ENCODE measurements at regions not wholly inside any gene's neighbourhood (a gene's known extent, or its start where the extent isn't known, plus 50 kb on each side); places are given as distances from the start of the nearest gene placed in this dataset.

DNA sequence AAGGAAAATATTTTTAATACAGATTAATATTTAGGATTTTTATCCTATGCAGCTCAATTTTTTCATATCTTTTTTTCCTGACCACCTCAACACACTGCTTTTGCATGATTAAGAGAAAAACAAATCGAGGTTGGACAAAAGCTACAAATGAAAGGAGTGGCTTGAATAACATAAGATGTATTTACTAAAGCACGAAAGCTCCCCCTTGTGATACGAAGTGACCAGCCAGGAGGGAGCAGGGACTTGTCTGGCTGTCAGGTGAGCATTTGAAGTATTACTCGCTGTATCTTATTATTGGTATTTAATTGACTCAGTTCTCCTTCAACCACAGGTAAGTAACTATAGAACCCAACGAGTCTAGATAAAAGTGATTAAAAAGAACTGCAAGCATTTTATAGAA lies 265.2 kb upstream of the PHF14 start:
- TF ChIP-seq, protein P1, sequence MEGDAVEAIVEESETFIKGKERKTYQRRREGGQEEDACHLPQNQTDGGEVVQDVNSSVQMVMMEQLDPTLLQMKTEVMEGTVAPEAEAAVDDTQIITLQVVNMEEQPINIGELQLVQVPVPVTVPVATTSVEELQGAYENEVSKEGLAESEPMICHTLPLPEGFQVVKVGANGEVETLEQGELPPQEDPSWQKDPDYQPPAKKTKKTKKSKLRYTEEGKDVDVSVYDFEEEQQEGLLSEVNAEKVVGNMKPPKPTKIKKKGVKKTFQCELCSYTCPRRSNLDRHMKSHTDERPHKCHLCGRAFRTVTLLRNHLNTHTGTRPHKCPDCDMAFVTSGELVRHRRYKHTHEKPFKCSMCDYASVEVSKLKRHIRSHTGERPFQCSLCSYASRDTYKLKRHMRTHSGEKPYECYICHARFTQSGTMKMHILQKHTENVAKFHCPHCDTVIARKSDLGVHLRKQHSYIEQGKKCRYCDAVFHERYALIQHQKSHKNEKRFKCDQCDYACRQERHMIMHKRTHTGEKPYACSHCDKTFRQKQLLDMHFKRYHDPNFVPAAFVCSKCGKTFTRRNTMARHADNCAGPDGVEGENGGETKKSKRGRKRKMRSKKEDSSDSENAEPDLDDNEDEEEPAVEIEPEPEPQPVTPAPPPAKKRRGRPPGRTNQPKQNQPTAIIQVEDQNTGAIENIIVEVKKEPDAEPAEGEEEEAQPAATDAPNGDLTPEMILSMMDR (conservative IDR thresholded peaks at IDR 0.05 in 1 of 2, IDR thresholded peaks at IDR 0.05 in 1 of 2; ENCODE audit: extremely low read depth in 1 of 2, insufficient read depth in 1 of 2, low read depth in 1 of 2, low read length in 2 of 2), result peak in 1 of 2 donors; percentile 22
- no peak for TF ChIP-seq EZH2 (IDR thresholded peaks at IDR 0.05; ENCODE audit: borderline replicate concordance, low read length)

All from mammary epithelial cell (primary cell).